ENCODE measurements at regions not wholly inside any gene's neighbourhood (a gene's known extent, or its start where the extent isn't known, plus 50 kb on each side); places are given as distances from the start of the nearest gene placed in this dataset.

DNA sequence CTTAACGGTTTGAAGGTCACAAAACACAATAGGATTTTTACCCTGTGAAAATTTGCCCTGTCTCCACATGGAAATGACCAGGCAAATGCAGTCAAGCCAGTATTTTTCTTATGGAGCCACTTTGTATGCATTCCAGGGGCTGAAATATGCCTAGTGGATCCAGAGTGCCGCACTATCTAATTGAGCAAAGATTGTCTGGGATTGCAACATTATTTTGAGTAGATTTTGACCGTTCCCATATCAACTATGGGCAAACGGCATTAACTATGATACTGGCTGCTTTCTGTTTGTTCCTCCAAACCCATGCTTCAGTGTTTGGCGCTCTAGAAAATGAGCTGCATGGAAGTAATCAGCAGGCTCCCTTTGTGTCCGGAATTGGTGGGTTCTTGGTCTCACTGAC, 223.0 kb downstream of the BTG1 start:
- TF ChIP-seq CTCF (conservative IDR thresholded peaks at IDR 0.05; ENCODE audit: low read depth, low read length): no peak
- H3K4me3 ChIP-seq (ENCODE audit: low read depth, low read length): no peak overlapping the region
- DNase-seq (ENCODE audit: low read depth): no peak

- no peak for TF ChIP-seq CTCF (conservative IDR thresholded peaks at IDR 0.05; ENCODE audit: low read depth, low read length)
- DNase-seq (ENCODE audit: low read depth): no peak
Observed at GRCh38 chr12:91922139-91922538, 223.5 kb downstream of the BTG1 start.

GRCh38 chr12:91921555-91921954, 224.1 kb downstream of the BTG1 start:
- TF ChIP-seq CTCF (conservative IDR thresholded peaks at IDR 0.05; ENCODE audit: low read depth, low read length): no peak
- no peak overlapping the region for H3K4me3 ChIP-seq (ENCODE audit: low read depth, low read length)
- DNase-seq (ENCODE audit: low read depth): no peak

More at GRCh38 chr12:91922139-91922538, 223.5 kb downstream of the BTG1 start:
- H3K4me3 ChIP-seq (ENCODE audit: low read depth, low read length): no peak overlapping the region

DNA sequence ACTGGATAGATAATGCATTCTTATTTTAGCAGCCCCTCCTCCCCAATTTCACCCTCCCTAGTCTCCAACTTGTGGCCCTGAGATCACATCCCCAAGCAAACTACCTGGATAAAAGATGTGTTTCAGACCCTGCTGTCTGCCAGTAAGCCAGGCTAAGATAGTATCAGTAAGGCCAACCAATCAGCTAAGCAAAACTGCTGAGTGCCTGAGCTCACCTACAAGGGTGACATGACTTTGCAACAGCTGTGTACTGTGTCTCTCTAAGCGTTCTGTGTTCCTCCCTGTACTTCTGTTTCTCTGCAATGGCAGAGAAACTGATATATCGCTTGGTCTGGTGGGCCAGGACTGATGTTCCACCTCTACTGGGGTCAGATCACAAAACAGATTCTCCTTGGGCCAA, 224.9 kb downstream of the BTG1 start:
- TF ChIP-seq CTCF (conservative IDR thresholded peaks at IDR 0.05; ENCODE audit: low read depth, low read length): no peak
- DNase-seq (ENCODE audit: low read depth): no peak
- no peak overlapping the region for H3K4me3 ChIP-seq (ENCODE audit: low read depth, low read length)

DNA sequence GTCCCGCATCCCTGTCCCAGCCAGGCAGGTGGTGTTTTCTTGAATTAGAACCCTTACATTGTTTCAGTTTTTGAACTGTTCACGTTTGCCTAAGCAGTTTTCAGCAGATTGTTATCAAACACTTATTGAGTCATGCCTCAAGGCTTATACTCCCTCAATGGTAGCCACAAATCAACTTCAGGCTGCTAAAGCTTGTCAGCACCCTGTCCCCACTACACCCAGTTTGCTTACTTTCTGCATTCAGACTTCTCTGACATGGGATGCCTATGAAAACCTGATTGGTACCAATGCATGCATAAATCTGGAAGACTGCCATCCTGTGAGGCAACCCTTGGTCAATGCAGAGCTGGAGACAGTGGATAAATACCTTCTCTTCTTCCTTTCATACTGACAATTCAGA, 225.4 kb downstream of the BTG1 start:
- DNase-seq (ENCODE audit: low read depth): no peak
- H3K4me3 ChIP-seq (ENCODE audit: low read depth, low read length): no peak overlapping the region
- TF ChIP-seq CTCF (conservative IDR thresholded peaks at IDR 0.05; ENCODE audit: low read depth, low read length): no peak

DNA sequence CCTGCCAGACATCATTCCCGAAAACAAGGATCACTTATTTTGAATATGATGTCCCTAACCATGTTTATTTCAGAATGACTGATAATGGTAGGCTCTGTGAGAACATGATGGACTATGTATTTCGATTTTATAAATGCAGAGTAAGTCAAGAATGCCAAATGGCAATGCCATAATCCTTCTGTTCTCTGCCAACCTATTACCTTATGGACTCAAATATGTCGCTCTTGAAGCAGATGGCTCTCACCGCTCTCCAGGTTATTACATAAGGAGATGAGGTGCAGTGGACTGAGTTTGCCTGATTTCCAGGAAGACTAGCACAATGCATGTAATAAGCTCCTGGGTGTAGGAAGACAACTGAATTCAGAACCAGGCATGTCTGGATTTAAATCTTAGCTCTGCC, 227.2 kb downstream of the BTG1 start:
- no peak for TF ChIP-seq CTCF (conservative IDR thresholded peaks at IDR 0.05; ENCODE audit: low read depth, low read length)
- no peak for DNase-seq (ENCODE audit: low read depth)
- H3K4me3 ChIP-seq (ENCODE audit: low read depth, low read length): no peak overlapping the region

- no peak for TF ChIP-seq CTCF (conservative IDR thresholded peaks at IDR 0.05; ENCODE audit: low read depth, low read length)
Observed at GRCh38 chr12:91914701-91915100, 230.9 kb downstream of the BTG1 start.

More at GRCh38 chr12:91914701-91915100, 230.9 kb downstream of the BTG1 start:
- no peak overlapping the region for H3K4me3 ChIP-seq (ENCODE audit: low read depth, low read length)
- no peak for DNase-seq (ENCODE audit: low read depth)
